HCT116 (cell line): ENCODE measurements at regions not wholly inside any gene's neighbourhood (a gene's known extent, or its start where the extent isn't known, plus 50 kb on each side); places are given as distances from the start of the nearest gene placed in this dataset.

Source experiments
- ATAC-seq: fragments of 200-7000 bp; cut with Tn5 transposase; 2 replicates; pipeline ENCODE4 v1.9.1; 2020; ENCODE audit warnings: mild to moderate bottlenecking, moderate library complexity
- BruUV-seq: library from RNA; stranded (reverse); fragments of 400-500 nt; replicated peaks from 2 replicates; lab custom pipeline; 2021; lab: Mats Ljungman, UMichigan
- CTCF ChIA-PET: fragments of 300-600 bp; sonication (Branson Sonifier 250); formaldehyde crosslinking; loops from one replicate; lab custom pipeline; 2021; ENCODE audit warnings: antibody characterized with exemption; lab: Charles Lee
- POLR2A ChIA-PET: fragments of 300-600, 350-600 bp; sonication (Branson Sonifier 250); formaldehyde crosslinking; loops from one replicate; lab custom pipeline; 2021; ENCODE audit warnings: antibody characterized with exemption; lab: Charles Lee
- RAD21 ChIA-PET, 2 experiments: fragments of 300-600 bp; sonication (Branson Sonifier 250); formaldehyde crosslinking; loops; one replicate each; lab custom pipeline; 2023; ENCODE audit warnings: low total read pairs in 2 of 2; ENCODE audit not compliant: uncharacterized antibody in 2 of 2, unreplicated experiment in 2 of 2, low non-redundant PET in 1 of 2; lab: Charles Lee
- DNase-seq: peaks from one replicate; pipeline ENCODE4 v3.0.0-alpha.2; 2010; ENCODE audit warnings: low read depth, low spot score
- H2AFZ ChIP-seq: fragments of 200-600 bp; shearing (Covaris generic), sonication (generic); 2 replicates; pipeline ENCODE4 v1.6.1; 2017; ENCODE audit warnings: low read depth, mixed run types, mixed read lengths, antibody characterized with exemption, low read length; ENCODE audit not compliant: poor library complexity, severe bottlenecking
- H3K27ac ChIP-seq: 2 replicates; pipeline ENCODE4 v1.5.1; 2012; ENCODE audit warnings: low read depth, low read length
- H3K27me3 ChIP-seq: fragments of 200-600 bp; sonication (generic); 2 replicates; pipeline ENCODE4 v1.6.1; 2016; ENCODE audit warnings: mixed run types, low read length, mixed read lengths; ENCODE audit not compliant: insufficient read depth
- H3K36me3 ChIP-seq, 2 experiments: fragments of 200-500 bp in 1 of 2; fragments of 200-600 bp in 1 of 2; sonication (Bioruptor generic) in 1 of 2; sonication (generic) in 1 of 2; 2 replicates each; pipeline versions ENCODE4 v1.5.1 to v1.6.1; 2014 to 2016; ENCODE audit warnings: low read length in 2 of 2, inconsistent platforms in 1 of 2, mixed read lengths in 1 of 2, mixed run types in 1 of 2; ENCODE audit not compliant: insufficient read depth in 2 of 2, control insufficient read depth in 1 of 2
- H3K4me1 ChIP-seq, 2 experiments: fragments of 200-600 bp in 1 of 2; sonication (generic) in 1 of 2; 2 replicates each; pipeline versions ENCODE4 v1.5.1 to v1.6.1; 2012 to 2017; ENCODE audit warnings: low read length in 2 of 2, inconsistent platforms in 1 of 2, mild to moderate bottlenecking in 1 of 2, mixed read lengths in 1 of 2, mixed run types in 1 of 2, moderate library complexity in 1 of 2; ENCODE audit not compliant: insufficient read depth in 2 of 2, control insufficient read depth in 1 of 2
- H3K4me2 ChIP-seq: fragments of 200-600 bp; sonication (generic); 2 replicates; pipeline ENCODE4 v1.6.1; 2017; ENCODE audit warnings: mixed run types, low read length, mixed read lengths
- H3K4me3 ChIP-seq, 2 experiments: fragments of 200-600 bp in 1 of 2; sonication (generic) in 1 of 2; replicated peaks in 1 of 2; 2 replicates each; pipeline ENCODE4 v1.5.1; 2011 to 2016; ENCODE audit warnings: low read length in 2 of 2, control low read depth in 1 of 2, low read depth in 1 of 2, mild to moderate bottlenecking in 1 of 2, mixed read lengths in 1 of 2, mixed run types in 1 of 2
- H3K79me2 ChIP-seq: fragments of 200-600 bp; sonication (generic); 2 replicates; pipeline ENCODE4 v1.6.1; 2017; ENCODE audit warnings: mild to moderate bottlenecking, mixed run types, low read length, moderate library complexity, mixed read lengths; ENCODE audit not compliant: insufficient read depth
- H3K9ac ChIP-seq: fragments of 200-600 bp; sonication (generic); 2 replicates; pipeline ENCODE4 v1.6.1; 2016; ENCODE audit warnings: low read length, mixed read lengths
- H3K9me2 ChIP-seq: fragments of 200-600 bp; sonication (generic), shearing (Covaris generic); 2 replicates; pipeline ENCODE4 v1.6.1; 2017; ENCODE audit warnings: mixed run types, mild to moderate bottlenecking, moderate library complexity; ENCODE audit not compliant: insufficient read depth
- H3K9me3 ChIP-seq, 2 experiments: fragments of 200-500 bp in 1 of 2; fragments of 200-600 bp in 1 of 2; sonication (Bioruptor generic) in 1 of 2; sonication (generic) in 1 of 2; 2 replicates each; pipeline ENCODE4 v1.6.1; 2014 to 2017; ENCODE audit warnings: low read length in 2 of 2, mixed read lengths in 2 of 2, inconsistent platforms in 1 of 2, low read depth in 1 of 2, mild to moderate bottlenecking in 1 of 2, mixed run types in 1 of 2, moderate library complexity in 1 of 2; ENCODE audit not compliant: control insufficient read depth in 1 of 2, insufficient read depth in 1 of 2
- H4K20me1 ChIP-seq: fragments of 200-600 bp; sonication (generic), shearing (Covaris generic); 2 replicates; pipeline ENCODE4 v1.6.1; 2017; ENCODE audit warnings: mixed run types, mild to moderate bottlenecking, moderate library complexity; ENCODE audit not compliant: insufficient read depth
- ATF3 ChIP-seq: IDR thresholded peaks from 2 replicates; pipeline ENCODE4 v1.6.1; 2012
- CEBPB ChIP-seq: IDR thresholded peaks from 2 replicates; pipeline ENCODE4 v1.6.1; 2012; ENCODE audit warnings: low read depth
- EGR1 ChIP-seq: IDR thresholded peaks from 2 replicates; pipeline ENCODE4 v1.6.1; 2012; ENCODE audit warnings: low read depth
- ELF1 ChIP-seq: IDR thresholded peaks from 2 replicates; pipeline ENCODE4 v1.6.1; 2012; ENCODE audit warnings: low read depth, borderline replicate concordance
- EZH2 ChIP-seq: fragments of 200-600 bp; sonication (generic); IDR thresholded peaks from 2 replicates; pipeline ENCODE4 v1.6.1; 2017; ENCODE audit warnings: antibody characterized with exemption, mixed run types
- FOSL1 ChIP-seq: IDR thresholded peaks from 2 replicates; pipeline ENCODE4 v1.6.1; 2012; ENCODE audit warnings: low read depth
- MAX ChIP-seq: IDR thresholded peaks from 2 replicates; pipeline ENCODE4 v1.6.1; 2012
- POLR2A ChIP-seq: IDR thresholded peaks from 2 replicates; pipeline ENCODE4 v1.7.0; 2011; ENCODE audit warnings: borderline replicate concordance; ENCODE audit not compliant: insufficient read depth, insufficient read length; ENCODE audit errors: extremely low read depth
- POLR2AphosphoS5 ChIP-seq: IDR thresholded peaks from 2 replicates; pipeline ENCODE4 v1.6.1; 2011; ENCODE audit warnings: mild to moderate bottlenecking, low read depth, low read length, moderate library complexity
- RAD21 ChIP-seq: IDR thresholded peaks from 2 replicates; pipeline ENCODE4 v1.6.1; 2012; ENCODE audit warnings: low read depth, mild to moderate bottlenecking
- SIN3A ChIP-seq: IDR thresholded peaks from 2 replicates; pipeline ENCODE4 v1.6.1; 2012; ENCODE audit warnings: low read depth
- SP1 ChIP-seq: IDR thresholded peaks from 2 replicates; pipeline ENCODE4 v1.6.1; 2012; ENCODE audit warnings: low read depth
- SRF ChIP-seq: IDR thresholded peaks from 2 replicates; pipeline ENCODE4 v1.6.1; 2012; ENCODE audit warnings: low read depth
- TCF7L2 ChIP-seq: IDR thresholded peaks from 2 replicates; pipeline ENCODE4 v1.7.0; 2011; ENCODE audit warnings: borderline replicate concordance, inconsistent platforms; ENCODE audit not compliant: insufficient read depth, insufficient read length; ENCODE audit errors: extremely low read depth
- YY1 ChIP-seq: IDR thresholded peaks from 2 replicates; pipeline ENCODE4 v1.6.1; 2011; ENCODE audit warnings: low read length, low read depth, moderate library complexity, mild to moderate bottlenecking; ENCODE audit not compliant: insufficient replicate concordance; ENCODE audit errors: extremely low read depth
- ZNF274 ChIP-seq: fragments of 200-500 bp; sonication (Bioruptor generic); IDR thresholded peaks from 2 replicates; pipeline ENCODE4 v1.6.1; 2014; ENCODE audit warnings: mild to moderate bottlenecking, low read depth, low read length, inconsistent platforms
- intact Hi-C: fragments of 100-400 bp; cut with micrococcal nuclease; formaldehyde crosslinking; loops from 2 replicates; pipeline ENCODE4 v1.10.0; 2022
- TF ChIP-seq, protein P1 (sequence below), 3 experiments: fragments of 200-600 bp in 1 of 3; sonication (generic) in 1 of 3; IDR thresholded peaks in 2 of 3; conservative IDR thresholded peaks in 1 of 3; 2 replicates each; pipeline ENCODE4 v1.5.1; 2012 to 2017; ENCODE audit warnings: low read depth in 2 of 3, low read length in 2 of 3, antibody characterized with exemption in 1 of 3, borderline replicate concordance in 1 of 3, control low read depth in 1 of 3, mild to moderate bottlenecking in 1 of 3, mixed read lengths in 1 of 3, mixed run types in 1 of 3, moderate library complexity in 1 of 3; ENCODE audit not compliant: insufficient read depth in 1 of 3

GRCh38 chr2:236667526-236667925, 97.9 kb downstream of the ACKR3 start:
- Histone ChIP-seq H3K36me3 (no peaks in the 10 kb centered on the region), H3K27ac (no peak overlapping the region), H3K4me2 (no peak overlapping the region), H3K4me3 (no peak overlapping the region), H3K4me1 (peaks cover 0 to 4% of the 10 kb centered on the region in 2 experiments; a peak in 3 of 4 replicates), H3K9ac (no peak overlapping the region), H3K27me3 (peaks cover 25% of the 10 kb centered on the region; the same call in 1 of the 2 replicates), H3K9me3 (no peaks in the 10 kb centered on the region), H3K79me2 (no peaks in the 10 kb centered on the region), H3K9me2 (no peaks in the 10 kb centered on the region), H4K20me1 (no peaks in the 10 kb centered on the region), H2AFZ (no peak overlapping the region)
- DNase-seq (no peak), ATAC-seq (no peak)
- ChIA-PET POLR2A (no interaction called here), RAD21 (no interaction called here), CTCF (no interaction called here)
- intact Hi-C loops = no loop called here
- no TSS peak for BruUV-seq
- TF ChIP-seq EZH2 (no peak), MAX (no peak), POLR2A (no peak), CEBPB (no peak), FOSL1 (no peak)

- peaks cover 15% of the 10 kb centered on the region; the same call in 1 of the 2 replicates for H3K27me3 ChIP-seq
- no peak overlapping the region for H3K27ac ChIP-seq
- no peaks in the 10 kb centered on the region for H3K79me2 ChIP-seq
- DNase-seq (no peak), ATAC-seq (no peak)
- intact Hi-C loops = no loop called here
- no peak overlapping the region for H3K4me3 ChIP-seq
- no TSS peak for BruUV-seq
- no peak overlapping the region for H3K4me2 ChIP-seq
- no peaks in the 10 kb centered on the region for H3K9me3 ChIP-seq
- peaks cover 0 to 4% of the 10 kb centered on the region in 2 experiments; a peak in 3 of 4 replicates for H3K4me1 ChIP-seq
- H3K9ac ChIP-seq = no peak overlapping the region
- H2AFZ ChIP-seq = no peak overlapping the region
- RAD21 ChIA-PET = no interaction called here
- no peaks in the 10 kb centered on the region for H4K20me1 ChIP-seq
- POLR2A ChIA-PET = no interaction called here
- H3K9me2 ChIP-seq = no peaks in the 10 kb centered on the region
- H3K36me3 ChIP-seq = no peaks in the 10 kb centered on the region
- CTCF ChIA-PET = no interaction called here
- TF ChIP-seq SIN3A = no peak
- no peak for TF ChIP-seq ZNF274
- TF ChIP-seq POLR2AphosphoS5 = no peak
- TF ChIP-seq TCF7L2 = no peak
- no peak for TF ChIP-seq MAX
- TF ChIP-seq EGR1 = no peak
- TF ChIP-seq CEBPB = no peak
- no peak for TF ChIP-seq YY1
- TF ChIP-seq, protein P1, sequence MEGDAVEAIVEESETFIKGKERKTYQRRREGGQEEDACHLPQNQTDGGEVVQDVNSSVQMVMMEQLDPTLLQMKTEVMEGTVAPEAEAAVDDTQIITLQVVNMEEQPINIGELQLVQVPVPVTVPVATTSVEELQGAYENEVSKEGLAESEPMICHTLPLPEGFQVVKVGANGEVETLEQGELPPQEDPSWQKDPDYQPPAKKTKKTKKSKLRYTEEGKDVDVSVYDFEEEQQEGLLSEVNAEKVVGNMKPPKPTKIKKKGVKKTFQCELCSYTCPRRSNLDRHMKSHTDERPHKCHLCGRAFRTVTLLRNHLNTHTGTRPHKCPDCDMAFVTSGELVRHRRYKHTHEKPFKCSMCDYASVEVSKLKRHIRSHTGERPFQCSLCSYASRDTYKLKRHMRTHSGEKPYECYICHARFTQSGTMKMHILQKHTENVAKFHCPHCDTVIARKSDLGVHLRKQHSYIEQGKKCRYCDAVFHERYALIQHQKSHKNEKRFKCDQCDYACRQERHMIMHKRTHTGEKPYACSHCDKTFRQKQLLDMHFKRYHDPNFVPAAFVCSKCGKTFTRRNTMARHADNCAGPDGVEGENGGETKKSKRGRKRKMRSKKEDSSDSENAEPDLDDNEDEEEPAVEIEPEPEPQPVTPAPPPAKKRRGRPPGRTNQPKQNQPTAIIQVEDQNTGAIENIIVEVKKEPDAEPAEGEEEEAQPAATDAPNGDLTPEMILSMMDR (IDR thresholded peaks at IDR 0.05 in 2 of 3, conservative IDR thresholded peaks at IDR 0.05 in 1 of 3; ENCODE audit: borderline replicate concordance in 1 of 3, insufficient read depth in 1 of 3, low read depth in 2 of 3, low read length in 2 of 3) = no peak
- TF ChIP-seq FOSL1 = no peak
- no peak for TF ChIP-seq ATF3
- TF ChIP-seq ELF1 = no peak
- no peak for TF ChIP-seq EZH2
- no peak for TF ChIP-seq RAD21
- TF ChIP-seq SP1 = no peak
- no peak for TF ChIP-seq SRF
Observed at GRCh38 chr2:236668531-236668969, 98.9 kb downstream of the ACKR3 start.
